ENCODE measurements at regions not wholly inside any gene's neighbourhood (a gene's known extent, or its start where the extent isn't known, plus 50 kb on each side); places are given as distances from the start of the nearest gene placed in this dataset.

DNA sequence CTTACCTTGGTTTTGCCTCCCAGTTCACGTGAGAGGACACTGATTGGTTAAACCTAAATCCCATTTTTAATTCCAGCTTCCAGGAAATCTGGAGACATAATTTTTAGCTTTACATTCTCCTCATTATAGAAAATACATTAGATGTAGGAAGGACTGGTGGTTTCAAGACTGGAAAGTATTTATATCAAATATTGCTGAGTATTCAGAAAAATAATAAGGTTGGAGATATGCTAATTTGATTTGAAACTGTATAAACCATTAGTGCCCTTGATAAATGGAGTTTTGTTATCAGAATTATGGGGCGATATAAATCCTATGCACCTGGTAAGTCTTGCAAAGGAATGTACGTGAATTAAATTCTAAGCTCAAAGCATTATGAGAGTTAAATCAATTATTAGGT lies 218.0 kb upstream of the ADGRL4 start:
- no peak for DNase-seq (ENCODE audit: low spot score)
- H3K27ac ChIP-seq: no peak overlapping the region
- H3K9me3 ChIP-seq: no peaks in the 10 kb centered on the region
- H3K4me1 ChIP-seq: no peaks in the 10 kb centered on the region
- H3K4me3 ChIP-seq: no peak overlapping the region
- H3K27me3 ChIP-seq: no peaks in the 10 kb centered on the region
- TF ChIP-seq, protein P1, sequence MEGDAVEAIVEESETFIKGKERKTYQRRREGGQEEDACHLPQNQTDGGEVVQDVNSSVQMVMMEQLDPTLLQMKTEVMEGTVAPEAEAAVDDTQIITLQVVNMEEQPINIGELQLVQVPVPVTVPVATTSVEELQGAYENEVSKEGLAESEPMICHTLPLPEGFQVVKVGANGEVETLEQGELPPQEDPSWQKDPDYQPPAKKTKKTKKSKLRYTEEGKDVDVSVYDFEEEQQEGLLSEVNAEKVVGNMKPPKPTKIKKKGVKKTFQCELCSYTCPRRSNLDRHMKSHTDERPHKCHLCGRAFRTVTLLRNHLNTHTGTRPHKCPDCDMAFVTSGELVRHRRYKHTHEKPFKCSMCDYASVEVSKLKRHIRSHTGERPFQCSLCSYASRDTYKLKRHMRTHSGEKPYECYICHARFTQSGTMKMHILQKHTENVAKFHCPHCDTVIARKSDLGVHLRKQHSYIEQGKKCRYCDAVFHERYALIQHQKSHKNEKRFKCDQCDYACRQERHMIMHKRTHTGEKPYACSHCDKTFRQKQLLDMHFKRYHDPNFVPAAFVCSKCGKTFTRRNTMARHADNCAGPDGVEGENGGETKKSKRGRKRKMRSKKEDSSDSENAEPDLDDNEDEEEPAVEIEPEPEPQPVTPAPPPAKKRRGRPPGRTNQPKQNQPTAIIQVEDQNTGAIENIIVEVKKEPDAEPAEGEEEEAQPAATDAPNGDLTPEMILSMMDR (IDR thresholded peaks at IDR 0.05): no peak
- no peaks in the 10 kb centered on the region for H3K36me3 ChIP-seq

- Histone ChIP-seq H3K36me3 (no peaks in the 10 kb centered on the region), H3K4me1 (no peaks in the 10 kb centered on the region), H3K27me3 (no peaks in the 10 kb centered on the region), H3K27ac (no peak overlapping the region), H3K4me3 (no peak overlapping the region), H3K9me3 (no peaks in the 10 kb centered on the region)
- DNase-seq (ENCODE audit: low spot score): no peak
- TF ChIP-seq, protein P1 (IDR thresholded peaks at IDR 0.05): no peak
Measured at GRCh38 chr1:79220509-79220908, 214.0 kb upstream of the ADGRL4 start.

GRCh38 chr1:79215311-79215710 lies 208.8 kb upstream of the ADGRL4 start:
- Histone ChIP-seq H3K4me1 (no peaks in the 10 kb centered on the region), H3K36me3 (no peaks in the 10 kb centered on the region), H3K27me3 (no peaks in the 10 kb centered on the region), H3K27ac (no peak overlapping the region), H3K9me3 (no peaks in the 10 kb centered on the region), H3K4me3 (no peak overlapping the region)
- no peak for DNase-seq (ENCODE audit: low spot score)
- TF ChIP-seq, protein P1 (IDR thresholded peaks at IDR 0.05): no peak

DNA sequence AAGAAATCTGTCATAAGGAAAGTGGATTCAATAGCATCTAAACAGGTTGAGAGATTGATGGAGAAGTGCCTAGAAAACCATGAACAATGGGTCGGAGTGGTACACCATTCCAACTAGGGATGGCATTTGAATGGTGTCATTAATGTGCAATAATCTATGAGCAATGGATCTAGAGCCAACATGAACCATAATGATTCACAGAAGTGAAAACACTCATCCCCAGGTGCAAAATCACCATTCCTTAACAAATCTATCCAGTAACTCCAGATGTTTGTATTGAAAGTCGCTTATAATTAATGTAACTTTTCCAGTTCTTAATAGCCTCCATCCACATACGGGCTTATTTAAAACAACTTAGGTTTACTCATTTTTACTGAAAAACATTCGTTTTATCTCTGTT lies 201.3 kb upstream of the ADGRL4 start:
- no peaks in the 10 kb centered on the region for H3K27me3 ChIP-seq
- no peaks in the 10 kb centered on the region for H3K36me3 ChIP-seq
- H3K27ac ChIP-seq: no peak overlapping the region
- DNase-seq (ENCODE audit: low spot score): no peak
- no peak overlapping the region for H3K4me3 ChIP-seq
- TF ChIP-seq, protein P1 (IDR thresholded peaks at IDR 0.05): no peak
- no peaks in the 10 kb centered on the region for H3K4me1 ChIP-seq
- H3K9me3 ChIP-seq: no peaks in the 10 kb centered on the region

- no peaks in the 10 kb centered on the region for H3K27me3 ChIP-seq
- no peaks in the 10 kb centered on the region for H3K4me1 ChIP-seq
- no peaks in the 10 kb centered on the region for H3K9me3 ChIP-seq
- no peak for DNase-seq (ENCODE audit: low spot score)
- H3K27ac ChIP-seq: no peak overlapping the region
- H3K36me3 ChIP-seq: no peaks in the 10 kb centered on the region
- TF ChIP-seq, protein P1 (IDR thresholded peaks at IDR 0.05): no peak
- no peak overlapping the region for H3K4me3 ChIP-seq
Measured at GRCh38 chr1:79207331-79207730, 200.8 kb upstream of the ADGRL4 start.

DNA sequence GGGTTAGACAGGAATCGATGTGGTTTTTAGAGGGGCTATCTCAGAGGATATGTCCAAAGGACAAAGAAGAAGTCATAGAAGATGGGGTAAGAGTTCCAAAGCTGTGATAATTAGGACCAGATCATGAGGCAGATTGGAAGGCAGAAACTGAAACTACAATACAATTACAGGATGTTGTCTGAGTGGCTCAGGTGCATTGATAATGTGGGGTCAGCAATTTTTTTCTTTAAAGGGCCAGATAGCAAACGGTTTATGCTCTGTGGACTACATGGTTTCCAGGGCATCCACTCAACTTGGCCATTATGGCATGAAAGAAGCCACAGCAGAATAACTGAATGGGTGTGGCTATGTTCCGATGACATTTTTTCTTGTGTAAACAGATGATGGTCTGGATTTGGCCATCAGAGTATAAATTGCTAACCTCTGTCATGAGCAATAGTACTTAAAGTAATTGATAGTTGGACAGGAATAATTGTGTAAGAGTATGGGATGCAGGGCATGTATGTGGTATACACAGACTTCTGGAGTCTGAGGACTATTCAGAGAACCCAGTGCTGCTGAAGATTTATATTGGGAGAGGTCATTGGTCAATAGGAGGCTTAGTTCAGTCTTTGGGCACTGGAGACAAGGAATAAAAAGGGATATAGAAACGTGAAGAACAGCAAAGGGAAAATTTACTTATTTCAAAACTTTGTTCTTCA lies 198.4 kb upstream of the ADGRL4 start:
- H3K9me3 ChIP-seq: no peaks in the 10 kb centered on the region
- no peaks in the 10 kb centered on the region for H3K27me3 ChIP-seq
- TF ChIP-seq, protein P1 (IDR thresholded peaks at IDR 0.05): no peak
- H3K4me3 ChIP-seq: no peak overlapping the region
- no peaks in the 10 kb centered on the region for H3K36me3 ChIP-seq
- no peak overlapping the region for H3K27ac ChIP-seq
- DNase-seq (ENCODE audit: low spot score): no peak
- no peaks in the 10 kb centered on the region for H3K4me1 ChIP-seq

Measured in right atrium auricular region (tissue), 2 donors.